ENCODE measurements at regions not wholly inside any gene's neighbourhood (a gene's known extent, or its start where the extent isn't known, plus 50 kb on each side); places are given as distances from the start of the nearest gene placed in this dataset.

DNA sequence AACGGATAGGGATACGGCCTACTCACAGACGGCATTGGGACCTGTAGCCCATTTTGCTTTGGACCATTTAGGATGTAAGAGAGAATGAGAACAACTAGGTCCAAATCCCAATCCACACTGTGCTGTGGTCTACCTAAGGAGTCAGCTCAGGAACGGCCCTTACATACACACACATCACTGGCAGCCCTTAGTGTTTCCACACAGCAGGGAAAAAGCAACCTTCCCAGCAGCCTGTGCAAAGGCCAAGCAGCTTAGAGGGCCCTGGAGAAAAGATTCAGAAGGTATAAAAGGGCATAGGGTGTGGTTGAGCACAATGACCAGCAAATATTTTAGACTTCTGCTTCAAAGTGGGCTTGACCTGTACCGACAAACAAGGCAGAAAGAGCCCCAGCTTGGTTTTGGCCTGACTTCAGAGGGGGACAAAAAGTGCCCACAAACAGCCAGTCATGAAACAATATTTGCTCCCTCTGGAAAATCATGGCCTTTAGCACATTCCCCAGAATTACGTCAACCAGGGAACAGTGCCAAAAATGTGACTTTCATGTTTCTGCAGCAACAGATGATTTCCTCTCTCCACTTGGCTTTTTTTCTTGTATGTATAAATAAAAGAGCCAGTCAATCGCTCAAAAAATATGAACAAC is 359.5 kb upstream of the FGF16 start (continued):
- TF ChIP-seq, protein P1, sequence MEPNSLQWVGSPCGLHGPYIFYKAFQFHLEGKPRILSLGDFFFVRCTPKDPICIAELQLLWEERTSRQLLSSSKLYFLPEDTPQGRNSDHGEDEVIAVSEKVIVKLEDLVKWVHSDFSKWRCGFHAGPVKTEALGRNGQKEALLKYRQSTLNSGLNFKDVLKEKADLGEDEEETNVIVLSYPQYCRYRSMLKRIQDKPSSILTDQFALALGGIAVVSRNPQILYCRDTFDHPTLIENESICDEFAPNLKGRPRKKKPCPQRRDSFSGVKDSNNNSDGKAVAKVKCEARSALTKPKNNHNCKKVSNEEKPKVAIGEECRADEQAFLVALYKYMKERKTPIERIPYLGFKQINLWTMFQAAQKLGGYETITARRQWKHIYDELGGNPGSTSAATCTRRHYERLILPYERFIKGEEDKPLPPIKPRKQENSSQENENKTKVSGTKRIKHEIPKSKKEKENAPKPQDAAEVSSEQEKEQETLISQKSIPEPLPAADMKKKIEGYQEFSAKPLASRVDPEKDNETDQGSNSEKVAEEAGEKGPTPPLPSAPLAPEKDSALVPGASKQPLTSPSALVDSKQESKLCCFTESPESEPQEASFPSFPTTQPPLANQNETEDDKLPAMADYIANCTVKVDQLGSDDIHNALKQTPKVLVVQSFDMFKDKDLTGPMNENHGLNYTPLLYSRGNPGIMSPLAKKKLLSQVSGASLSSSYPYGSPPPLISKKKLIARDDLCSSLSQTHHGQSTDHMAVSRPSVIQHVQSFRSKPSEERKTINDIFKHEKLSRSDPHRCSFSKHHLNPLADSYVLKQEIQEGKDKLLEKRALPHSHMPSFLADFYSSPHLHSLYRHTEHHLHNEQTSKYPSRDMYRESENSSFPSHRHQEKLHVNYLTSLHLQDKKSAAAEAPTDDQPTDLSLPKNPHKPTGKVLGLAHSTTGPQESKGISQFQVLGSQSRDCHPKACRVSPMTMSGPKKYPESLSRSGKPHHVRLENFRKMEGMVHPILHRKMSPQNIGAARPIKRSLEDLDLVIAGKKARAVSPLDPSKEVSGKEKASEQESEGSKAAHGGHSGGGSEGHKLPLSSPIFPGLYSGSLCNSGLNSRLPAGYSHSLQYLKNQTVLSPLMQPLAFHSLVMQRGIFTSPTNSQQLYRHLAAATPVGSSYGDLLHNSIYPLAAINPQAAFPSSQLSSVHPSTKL (CRISPR knock-in tag; IDR thresholded peaks at IDR 0.05), result peak; percentile 56
- TF ChIP-seq ZNF282 (IDR thresholded peaks at IDR 0.05; ENCODE audit: partially characterized antibody), result no peak
- TF ChIP-seq ZNF709 (CRISPR knock-in tag; IDR thresholded peaks at IDR 0.05), result no peak
- TF ChIP-seq NFIC (IDR thresholded peaks at IDR 0.05; ENCODE audit: low read length), result peak; percentile 83
- no peak for TF ChIP-seq ZNF317 (CRISPR knock-in tag; IDR thresholded peaks at IDR 0.05)
- TF ChIP-seq, protein P2, sequence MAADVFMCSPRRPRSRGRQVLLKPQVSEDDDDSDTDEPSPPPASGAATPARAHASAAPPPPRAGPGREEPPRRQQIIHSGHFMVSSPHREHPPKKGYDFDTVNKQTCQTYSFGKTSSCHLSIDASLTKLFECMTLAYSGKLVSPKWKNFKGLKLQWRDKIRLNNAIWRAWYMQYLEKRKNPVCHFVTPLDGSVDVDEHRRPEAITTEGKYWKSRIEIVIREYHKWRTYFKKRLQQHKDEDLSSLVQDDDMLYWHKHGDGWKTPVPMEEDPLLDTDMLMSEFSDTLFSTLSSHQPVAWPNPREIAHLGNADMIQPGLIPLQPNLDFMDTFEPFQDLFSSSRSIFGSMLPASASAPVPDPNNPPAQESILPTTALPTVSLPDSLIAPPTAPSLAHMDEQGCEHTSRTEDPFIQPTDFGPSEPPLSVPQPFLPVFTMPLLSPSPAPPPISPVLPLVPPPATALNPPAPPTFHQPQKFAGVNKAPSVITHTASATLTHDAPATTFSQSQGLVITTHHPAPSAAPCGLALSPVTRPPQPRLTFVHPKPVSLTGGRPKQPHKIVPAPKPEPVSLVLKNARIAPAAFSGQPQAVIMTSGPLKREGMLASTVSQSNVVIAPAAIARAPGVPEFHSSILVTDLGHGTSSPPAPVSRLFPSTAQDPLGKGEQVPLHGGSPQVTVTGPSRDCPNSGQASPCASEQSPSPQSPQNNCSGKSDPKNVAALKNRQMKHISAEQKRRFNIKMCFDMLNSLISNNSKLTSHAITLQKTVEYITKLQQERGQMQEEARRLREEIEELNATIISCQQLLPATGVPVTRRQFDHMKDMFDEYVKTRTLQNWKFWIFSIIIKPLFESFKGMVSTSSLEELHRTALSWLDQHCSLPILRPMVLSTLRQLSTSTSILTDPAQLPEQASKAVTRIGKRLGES (CRISPR knock-in tag; IDR thresholded peaks at IDR 0.05; ENCODE audit: borderline replicate concordance), result no peak
- TF ChIP-seq, protein P3, sequence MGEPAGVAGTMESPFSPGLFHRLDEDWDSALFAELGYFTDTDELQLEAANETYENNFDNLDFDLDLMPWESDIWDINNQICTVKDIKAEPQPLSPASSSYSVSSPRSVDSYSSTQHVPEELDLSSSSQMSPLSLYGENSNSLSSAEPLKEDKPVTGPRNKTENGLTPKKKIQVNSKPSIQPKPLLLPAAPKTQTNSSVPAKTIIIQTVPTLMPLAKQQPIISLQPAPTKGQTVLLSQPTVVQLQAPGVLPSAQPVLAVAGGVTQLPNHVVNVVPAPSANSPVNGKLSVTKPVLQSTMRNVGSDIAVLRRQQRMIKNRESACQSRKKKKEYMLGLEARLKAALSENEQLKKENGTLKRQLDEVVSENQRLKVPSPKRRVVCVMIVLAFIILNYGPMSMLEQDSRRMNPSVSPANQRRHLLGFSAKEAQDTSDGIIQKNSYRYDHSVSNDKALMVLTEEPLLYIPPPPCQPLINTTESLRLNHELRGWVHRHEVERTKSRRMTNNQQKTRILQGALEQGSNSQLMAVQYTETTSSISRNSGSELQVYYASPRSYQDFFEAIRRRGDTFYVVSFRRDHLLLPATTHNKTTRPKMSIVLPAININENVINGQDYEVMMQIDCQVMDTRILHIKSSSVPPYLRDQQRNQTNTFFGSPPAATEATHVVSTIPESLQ (CRISPR knock-in tag; conservative IDR thresholded peaks at IDR 0.05), result no peak
- TF ChIP-seq, protein P4, sequence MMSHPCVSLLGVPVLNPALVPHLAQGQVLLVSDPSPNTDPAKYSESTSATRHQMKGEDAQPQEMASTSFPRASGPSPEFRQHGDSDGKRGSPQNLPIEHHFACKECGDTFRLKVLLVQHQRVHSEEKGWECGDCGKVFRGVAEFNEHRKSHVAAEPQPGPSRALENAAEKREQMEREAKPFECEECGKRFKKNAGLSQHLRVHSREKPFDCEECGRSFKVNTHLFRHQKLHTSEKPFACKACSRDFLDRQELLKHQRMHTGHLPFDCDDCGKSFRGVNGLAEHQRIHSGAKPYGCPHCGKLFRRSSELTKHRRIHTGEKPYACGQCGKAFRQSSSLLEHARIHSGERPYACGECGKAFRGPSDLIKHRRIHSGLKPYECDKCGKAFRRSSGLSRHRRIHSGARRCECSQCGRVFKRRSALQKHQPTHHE (CRISPR knock-in tag; IDR thresholded peaks at IDR 0.05; ENCODE audit: borderline replicate concordance), result no peak
- TF ChIP-seq NAIF1 (CRISPR knock-in tag; IDR thresholded peaks at IDR 0.05; ENCODE audit: borderline replicate concordance), result no peak
- TF ChIP-seq, protein P5, sequence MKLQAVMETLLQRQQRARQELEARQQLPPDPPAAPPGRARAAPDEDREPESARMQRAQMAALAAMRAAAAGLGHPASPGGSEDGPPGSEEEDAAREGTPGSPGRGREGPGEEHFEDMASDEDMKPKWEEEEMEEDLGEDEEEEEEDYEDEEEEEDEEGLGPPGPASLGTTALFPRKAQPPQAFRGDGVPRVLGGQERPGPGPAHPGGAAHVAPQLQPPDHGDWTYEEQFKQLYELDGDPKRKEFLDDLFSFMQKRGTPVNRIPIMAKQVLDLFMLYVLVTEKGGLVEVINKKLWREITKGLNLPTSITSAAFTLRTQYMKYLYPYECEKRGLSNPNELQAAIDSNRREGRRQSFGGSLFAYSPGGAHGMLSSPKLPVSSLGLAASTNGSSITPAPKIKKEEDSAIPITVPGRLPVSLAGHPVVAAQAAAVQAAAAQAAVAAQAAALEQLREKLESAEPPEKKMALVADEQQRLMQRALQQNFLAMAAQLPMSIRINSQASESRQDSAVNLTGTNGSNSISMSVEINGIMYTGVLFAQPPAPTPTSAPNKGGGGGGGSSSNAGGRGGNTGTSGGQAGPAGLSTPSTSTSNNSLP (IDR thresholded peaks at IDR 0.05; ENCODE audit: low read depth, low read length), result no peak
- TF ChIP-seq ZFP41 (CRISPR knock-in tag; IDR thresholded peaks at IDR 0.05; ENCODE audit: borderline replicate concordance), result no peak
- no peak for TF ChIP-seq ZNF326 (CRISPR knock-in tag; IDR thresholded peaks at IDR 0.05; ENCODE audit: borderline replicate concordance)
